SK-N-DZ (cell line): ENCODE measurements at regions not wholly inside any gene's neighbourhood (a gene's known extent, or its start where the extent isn't known, plus 50 kb on each side); places are given as distances from the start of the nearest gene placed in this dataset.

Experiments
- DNase-seq: peaks from one replicate; pipeline ENCODE4 v3.0.0-alpha.2; 2015; ENCODE audit warnings: low spot score

- no peak for DNase-seq
These were observed 146.2 kb downstream of the DACT1 start for GRCh38 chr14:58783792-58784511.

GRCh38 chr14:58784931-58785330 is 147.2 kb downstream of the DACT1 start:
- DNase-seq, result no peak

- no peak for DNase-seq
These were observed 147.9 kb downstream of the DACT1 start for GRCh38 chr14:58785701-58786100.

- DNase-seq, result no peak
These were observed 149.8 kb downstream of the DACT1 start for GRCh38 chr14:58787592-58787991.

- DNase-seq, result no peak
These were observed 151.1 kb downstream of the DACT1 start for GRCh38 chr14:58788655-58789503.

GRCh38 chr14:58789736-58790135 is 152.0 kb downstream of the DACT1 start:
- peak; percentile 56 for DNase-seq

GRCh38 chr14:58792416-58792815 is 154.7 kb downstream of the DACT1 start:
- DNase-seq, result no peak

GRCh38 chr14:58793131-58793740 is 155.5 kb downstream of the DACT1 start:
- no peak for DNase-seq

- no peak for DNase-seq
These were observed 157.4 kb downstream of the DACT1 start for GRCh38 chr14:58794993-58795762.

GRCh38 chr14:58796242-58797009 is 158.7 kb downstream of the DACT1 start:
- no peak for DNase-seq

GRCh38 chr14:58797010-58797429 is 159.3 kb downstream of the DACT1 start:
- DNase-seq, result no peak

GRCh38 chr14:58798173-58798572 is 160.4 kb downstream of the DACT1 start:
- no peak for DNase-seq

GRCh38 chr14:58801086-58801485 is 163.3 kb downstream of the DACT1 start:
- DNase-seq, result no peak

GRCh38 chr14:58805057-58805456 is 167.3 kb downstream of the DACT1 start:
- DNase-seq, result peak; percentile 91

- no peak for DNase-seq
These were observed 168.0 kb downstream of the DACT1 start for GRCh38 chr14:58805605-58806409.

- no peak for DNase-seq
These were observed 169.4 kb downstream of the DACT1 start for GRCh38 chr14:58807191-58807590.

- no peak for DNase-seq
These were observed 171.1 kb downstream of the DACT1 start for GRCh38 chr14:58808828-58809227.

- DNase-seq, result no peak
These were observed 171.8 kb downstream of the DACT1 start for GRCh38 chr14:58809520-58809919.

- DNase-seq, result peak; percentile 68
These were observed 174.5 kb downstream of the DACT1 start for GRCh38 chr14:58812050-58812910.
